ENCODE measurements at regions not wholly inside any gene's neighbourhood (a gene's known extent, or its start where the extent isn't known, plus 50 kb on each side); places are given as distances from the start of the nearest gene placed in this dataset.

GRCh38 chr9:99647604-99648003, 174.1 kb upstream of the NR4A3 start:
- TF ChIP-seq CTCF (conservative IDR thresholded peaks at IDR 0.05; ENCODE audit: low read length) (no peak), EZH2phosphoT487 (IDR thresholded peaks at IDR 0.05; ENCODE audit: borderline replicate concordance, low read depth, low read length) (no peak)
